ENCODE measurements at regions not wholly inside any gene's neighbourhood (a gene's known extent, or its start where the extent isn't known, plus 50 kb on each side); places are given as distances from the start of the nearest gene placed in this dataset.

DNA sequence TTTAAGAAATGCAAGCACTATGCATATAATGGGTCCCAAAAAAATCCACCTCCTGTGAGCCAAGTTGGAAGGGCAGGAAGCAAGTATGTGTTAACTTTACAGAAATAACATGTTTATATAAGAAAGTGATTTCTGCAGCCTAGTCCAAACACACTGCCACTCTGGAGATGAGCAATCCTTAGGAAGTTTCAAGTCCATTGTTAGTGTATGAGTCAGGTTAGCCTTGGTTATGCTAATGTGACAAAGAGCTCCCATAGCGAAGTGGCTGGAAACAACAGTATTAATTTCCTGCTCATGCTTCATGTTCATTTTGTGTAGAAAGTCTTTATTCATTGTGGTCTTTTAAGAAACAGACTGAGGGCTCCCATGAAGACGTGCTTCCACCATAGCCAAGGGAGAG, 121.4 kb downstream of the TBXT start:
- no peaks in the 10 kb centered on the region for H3K4me1 ChIP-seq (ENCODE audit: insufficient read depth, low read length)
- no peak overlapping the region for H3K4me3 ChIP-seq (replicated peaks in 1 of 3; ENCODE audit: insufficient read depth in 1 of 3, low read depth in 2 of 3, low read length in 3 of 3)
- WGBS (ENCODE audit: low lambda C conversion rate) = 0% methylated on average over 2 of the region's 2 CpGs
- H3K9me3 ChIP-seq (ENCODE audit: low read length) = no peaks in the 10 kb centered on the region
- H3K27ac ChIP-seq (ENCODE audit: extremely low read length, insufficient read depth, low read length) = no peak overlapping the region
- POLR2A ChIA-PET = no interaction called here
- DNase-seq (ENCODE audit: low spot score) = no peak
- H3K4me2 ChIP-seq (ENCODE audit: low read depth, low read length) = no peak overlapping the region
- H3K36me3 ChIP-seq (replicated peaks in 1 of 2; ENCODE audit: control insufficient read depth in 1 of 2, insufficient read depth in 2 of 2, low read length in 2 of 2) = no peaks in the 10 kb centered on the region
- CTCF ChIA-PET (ENCODE audit: low intra/inter-chr PET ratio, low total read pairs) = no interaction called here
- H3K79me2 ChIP-seq (ENCODE audit: insufficient read depth, low read length) = no peaks in the 10 kb centered on the region
- no TSS peak for BruUV-seq (replicated peaks)
- TF ChIP-seq ZNF251 (CRISPR knock-in tag; IDR thresholded peaks at IDR 0.05) (no peak), CCDC6 (CRISPR knock-in tag; IDR thresholded peaks at IDR 0.05) (no peak), ZNF570 (CRISPR knock-in tag; IDR thresholded peaks at IDR 0.05; ENCODE audit: borderline replicate concordance) (no peak), FOXA1 (IDR thresholded peaks at IDR 0.05) (no peak), FOXA1 (CRISPR knock-in tag; IDR thresholded peaks at IDR 0.05) (no peak)
- TF ChIP-seq, protein P1, sequence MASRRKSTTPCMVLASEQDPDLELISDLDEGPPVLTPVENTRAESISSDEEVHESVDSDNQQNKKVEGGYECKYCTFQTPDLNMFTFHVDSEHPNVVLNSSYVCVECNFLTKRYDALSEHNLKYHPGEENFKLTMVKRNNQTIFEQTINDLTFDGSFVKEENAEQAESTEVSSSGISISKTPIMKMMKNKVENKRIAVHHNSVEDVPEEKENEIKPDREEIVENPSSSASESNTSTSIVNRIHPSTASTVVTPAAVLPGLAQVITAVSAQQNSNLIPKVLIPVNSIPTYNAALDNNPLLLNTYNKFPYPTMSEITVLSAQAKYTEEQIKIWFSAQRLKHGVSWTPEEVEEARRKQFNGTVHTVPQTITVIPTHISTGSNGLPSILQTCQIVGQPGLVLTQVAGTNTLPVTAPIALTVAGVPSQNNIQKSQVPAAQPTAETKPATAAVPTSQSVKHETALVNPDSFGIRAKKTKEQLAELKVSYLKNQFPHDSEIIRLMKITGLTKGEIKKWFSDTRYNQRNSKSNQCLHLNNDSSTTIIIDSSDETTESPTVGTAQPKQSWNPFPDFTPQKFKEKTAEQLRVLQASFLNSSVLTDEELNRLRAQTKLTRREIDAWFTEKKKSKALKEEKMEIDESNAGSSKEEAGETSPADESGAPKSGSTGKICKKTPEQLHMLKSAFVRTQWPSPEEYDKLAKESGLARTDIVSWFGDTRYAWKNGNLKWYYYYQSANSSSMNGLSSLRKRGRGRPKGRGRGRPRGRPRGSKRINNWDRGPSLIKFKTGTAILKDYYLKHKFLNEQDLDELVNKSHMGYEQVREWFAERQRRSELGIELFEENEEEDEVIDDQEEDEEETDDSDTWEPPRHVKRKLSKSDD (CRISPR knock-in tag; IDR thresholded peaks at IDR 0.05; ENCODE audit: low read depth) = no peak
- TF ChIP-seq, protein P2, sequence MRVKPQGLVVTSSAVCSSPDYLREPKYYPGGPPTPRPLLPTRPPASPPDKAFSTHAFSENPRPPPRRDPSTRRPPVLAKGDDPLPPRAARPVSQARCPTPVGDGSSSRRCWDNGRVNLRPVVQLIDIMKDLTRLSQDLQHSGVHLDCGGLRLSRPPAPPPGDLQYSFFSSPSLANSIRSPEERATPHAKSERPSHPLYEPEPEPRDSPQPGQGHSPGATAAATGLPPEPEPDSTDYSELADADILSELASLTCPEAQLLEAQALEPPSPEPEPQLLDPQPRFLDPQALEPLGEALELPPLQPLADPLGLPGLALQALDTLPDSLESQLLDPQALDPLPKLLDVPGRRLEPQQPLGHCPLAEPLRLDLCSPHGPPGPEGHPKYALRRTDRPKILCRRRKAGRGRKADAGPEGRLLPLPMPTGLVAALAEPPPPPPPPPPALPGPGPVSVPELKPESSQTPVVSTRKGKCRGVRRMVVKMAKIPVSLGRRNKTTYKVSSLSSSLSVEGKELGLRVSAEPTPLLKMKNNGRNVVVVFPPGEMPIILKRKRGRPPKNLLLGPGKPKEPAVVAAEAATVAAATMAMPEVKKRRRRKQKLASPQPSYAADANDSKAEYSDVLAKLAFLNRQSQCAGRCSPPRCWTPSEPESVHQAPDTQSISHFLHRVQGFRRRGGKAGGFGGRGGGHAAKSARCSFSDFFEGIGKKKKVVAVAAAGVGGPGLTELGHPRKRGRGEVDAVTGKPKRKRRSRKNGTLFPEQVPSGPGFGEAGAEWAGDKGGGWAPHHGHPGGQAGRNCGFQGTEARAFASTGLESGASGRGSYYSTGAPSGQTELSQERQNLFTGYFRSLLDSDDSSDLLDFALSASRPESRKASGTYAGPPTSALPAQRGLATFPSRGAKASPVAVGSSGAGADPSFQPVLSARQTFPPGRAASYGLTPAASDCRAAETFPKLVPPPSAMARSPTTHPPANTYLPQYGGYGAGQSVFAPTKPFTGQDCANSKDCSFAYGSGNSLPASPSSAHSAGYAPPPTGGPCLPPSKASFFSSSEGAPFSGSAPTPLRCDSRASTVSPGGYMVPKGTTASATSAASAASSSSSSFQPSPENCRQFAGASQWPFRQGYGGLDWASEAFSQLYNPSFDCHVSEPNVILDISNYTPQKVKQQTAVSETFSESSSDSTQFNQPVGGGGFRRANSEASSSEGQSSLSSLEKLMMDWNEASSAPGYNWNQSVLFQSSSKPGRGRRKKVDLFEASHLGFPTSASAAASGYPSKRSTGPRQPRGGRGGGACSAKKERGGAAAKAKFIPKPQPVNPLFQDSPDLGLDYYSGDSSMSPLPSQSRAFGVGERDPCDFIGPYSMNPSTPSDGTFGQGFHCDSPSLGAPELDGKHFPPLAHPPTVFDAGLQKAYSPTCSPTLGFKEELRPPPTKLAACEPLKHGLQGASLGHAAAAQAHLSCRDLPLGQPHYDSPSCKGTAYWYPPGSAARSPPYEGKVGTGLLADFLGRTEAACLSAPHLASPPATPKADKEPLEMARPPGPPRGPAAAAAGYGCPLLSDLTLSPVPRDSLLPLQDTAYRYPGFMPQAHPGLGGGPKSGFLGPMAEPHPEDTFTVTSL (CRISPR knock-in tag; IDR thresholded peaks at IDR 0.05; ENCODE audit: borderline replicate concordance) = no peak
- TF ChIP-seq, protein P3, sequence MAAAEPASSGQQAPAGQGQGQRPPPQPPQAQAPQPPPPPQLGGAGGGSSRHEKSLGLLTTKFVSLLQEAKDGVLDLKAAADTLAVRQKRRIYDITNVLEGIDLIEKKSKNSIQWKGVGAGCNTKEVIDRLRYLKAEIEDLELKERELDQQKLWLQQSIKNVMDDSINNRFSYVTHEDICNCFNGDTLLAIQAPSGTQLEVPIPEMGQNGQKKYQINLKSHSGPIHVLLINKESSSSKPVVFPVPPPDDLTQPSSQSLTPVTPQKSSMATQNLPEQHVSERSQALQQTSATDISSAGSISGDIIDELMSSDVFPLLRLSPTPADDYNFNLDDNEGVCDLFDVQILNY (CRISPR knock-in tag; conservative IDR thresholded peaks at IDR 0.05) = no peak
- TF ChIP-seq, protein P4, sequence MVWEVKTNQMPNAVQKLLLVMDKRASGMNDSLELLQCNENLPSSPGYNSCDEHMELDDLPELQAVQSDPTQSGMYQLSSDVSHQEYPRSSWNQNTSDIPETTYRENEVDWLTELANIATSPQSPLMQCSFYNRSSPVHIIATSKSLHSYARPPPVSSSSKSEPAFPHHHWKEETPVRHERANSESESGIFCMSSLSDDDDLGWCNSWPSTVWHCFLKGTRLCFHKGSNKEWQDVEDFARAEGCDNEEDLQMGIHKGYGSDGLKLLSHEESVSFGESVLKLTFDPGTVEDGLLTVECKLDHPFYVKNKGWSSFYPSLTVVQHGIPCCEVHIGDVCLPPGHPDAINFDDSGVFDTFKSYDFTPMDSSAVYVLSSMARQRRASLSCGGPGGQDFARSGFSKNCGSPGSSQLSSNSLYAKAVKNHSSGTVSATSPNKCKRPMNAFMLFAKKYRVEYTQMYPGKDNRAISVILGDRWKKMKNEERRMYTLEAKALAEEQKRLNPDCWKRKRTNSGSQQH (CRISPR knock-in tag; IDR thresholded peaks at IDR 0.05; ENCODE audit: low read depth) = no peak
- no peak for FAIRE-seq
- no peaks in the 10 kb centered on the region for H4K20me1 ChIP-seq (ENCODE audit: insufficient read depth, low read length)
- intact Hi-C loops (cut with micrococcal nuclease; ENCODE audit: unreplicated experiment) = no loop called here
- in situ Hi-C loops (cut with HindIII; ENCODE audit: extremely low pct_ligation_motif_present, low pct_unique_long_range_greater_than_20kb) = no loop called here
- no peak for ATAC-seq
- no peak overlapping the region for H2AFZ ChIP-seq (ENCODE audit: low read length)
- H3K27me3 ChIP-seq (ENCODE audit: control insufficient read depth in 1 of 2, insufficient read depth in 2 of 2, low read length in 2 of 2) = no peaks in the 10 kb centered on the region
- H3K9ac ChIP-seq (ENCODE audit: insufficient read depth, low read depth, low read length) = no peak overlapping the region
